ENCODE measurements at regions not wholly inside any gene's neighbourhood (a gene's known extent, or its start where the extent isn't known, plus 50 kb on each side); places are given as distances from the start of the nearest gene placed in this dataset.

- intact Hi-C loops (cut with micrococcal nuclease), result no loop called here
- H3K9me3 ChIP-seq (replicated peaks in 1 of 2; ENCODE audit: control insufficient read depth in 1 of 2, insufficient read depth in 1 of 2, low read length in 2 of 2), result no peaks in the 10 kb centered on the region
- H3K27me3 Mint-ChIP-seq (ENCODE audit: low read depth in 3 of 3), result no peaks in the 10 kb centered on the region
- H3K4me3 Mint-ChIP-seq, result no peak overlapping the region
- peaks cover 0 to 4% (median 0%) of the 10 kb centered on the region in 7 donors for H3K9me3 Mint-ChIP-seq
- TF ChIP-seq, protein P1, sequence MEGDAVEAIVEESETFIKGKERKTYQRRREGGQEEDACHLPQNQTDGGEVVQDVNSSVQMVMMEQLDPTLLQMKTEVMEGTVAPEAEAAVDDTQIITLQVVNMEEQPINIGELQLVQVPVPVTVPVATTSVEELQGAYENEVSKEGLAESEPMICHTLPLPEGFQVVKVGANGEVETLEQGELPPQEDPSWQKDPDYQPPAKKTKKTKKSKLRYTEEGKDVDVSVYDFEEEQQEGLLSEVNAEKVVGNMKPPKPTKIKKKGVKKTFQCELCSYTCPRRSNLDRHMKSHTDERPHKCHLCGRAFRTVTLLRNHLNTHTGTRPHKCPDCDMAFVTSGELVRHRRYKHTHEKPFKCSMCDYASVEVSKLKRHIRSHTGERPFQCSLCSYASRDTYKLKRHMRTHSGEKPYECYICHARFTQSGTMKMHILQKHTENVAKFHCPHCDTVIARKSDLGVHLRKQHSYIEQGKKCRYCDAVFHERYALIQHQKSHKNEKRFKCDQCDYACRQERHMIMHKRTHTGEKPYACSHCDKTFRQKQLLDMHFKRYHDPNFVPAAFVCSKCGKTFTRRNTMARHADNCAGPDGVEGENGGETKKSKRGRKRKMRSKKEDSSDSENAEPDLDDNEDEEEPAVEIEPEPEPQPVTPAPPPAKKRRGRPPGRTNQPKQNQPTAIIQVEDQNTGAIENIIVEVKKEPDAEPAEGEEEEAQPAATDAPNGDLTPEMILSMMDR (IDR thresholded peaks at IDR 0.05), result no peak
- H3K4me1 Mint-ChIP-seq, result no peaks in the 10 kb centered on the region
- H3K4me3 ChIP-seq (replicated peaks in 1 of 3; ENCODE audit: low read depth in 2 of 3, low read length in 3 of 3), result no peak overlapping the region
- H3K79me2 ChIP-seq (ENCODE audit: insufficient read depth, low read length), result no peaks in the 10 kb centered on the region
- H3K4me1 ChIP-seq (ENCODE audit: control insufficient read depth in 1 of 2, insufficient read depth in 2 of 2, low read length in 2 of 2), result no peaks in the 10 kb centered on the region
- H3K27ac ChIP-seq (ENCODE audit: low read depth in 1 of 2, low read length in 2 of 2), result no peak overlapping the region
- no peaks in the 10 kb centered on the region for H4K20me1 ChIP-seq (ENCODE audit: insufficient read depth, low read length)
- 86% methylated on average over 1 of the region's 2 CpGs for WGBS (ENCODE audit: insufficient coverage)
- no peaks in the 10 kb centered on the region for H3K27me3 ChIP-seq (ENCODE audit: control insufficient read depth in 2 of 2, insufficient read depth in 2 of 2, low read length in 2 of 2)
- DNase-seq, result no peak
- H3K27ac Mint-ChIP-seq, result no peak overlapping the region
- no peak overlapping the region for H2AFZ ChIP-seq (ENCODE audit: insufficient read depth, low read depth, low read length, poor library complexity, severe bottlenecking)
- no peaks in the 10 kb centered on the region for H3K36me3 Mint-ChIP-seq
- no peak overlapping the region for H3K9ac ChIP-seq (ENCODE audit: insufficient read depth, low read length, poor library complexity, severe bottlenecking)
- H3K36me3 ChIP-seq (replicated peaks in 1 of 2; ENCODE audit: control insufficient read depth in 1 of 2, insufficient read depth in 2 of 2, low read length in 2 of 2), result no peaks in the 10 kb centered on the region
- no peak overlapping the region for H3K4me2 ChIP-seq (replicated peaks; ENCODE audit: extremely low read depth, low read length, poor library complexity, severe bottlenecking)
These were observed 105.0 kb upstream of the CDK13 start for GRCh38 chr7:39845006-39845405.

DNA sequence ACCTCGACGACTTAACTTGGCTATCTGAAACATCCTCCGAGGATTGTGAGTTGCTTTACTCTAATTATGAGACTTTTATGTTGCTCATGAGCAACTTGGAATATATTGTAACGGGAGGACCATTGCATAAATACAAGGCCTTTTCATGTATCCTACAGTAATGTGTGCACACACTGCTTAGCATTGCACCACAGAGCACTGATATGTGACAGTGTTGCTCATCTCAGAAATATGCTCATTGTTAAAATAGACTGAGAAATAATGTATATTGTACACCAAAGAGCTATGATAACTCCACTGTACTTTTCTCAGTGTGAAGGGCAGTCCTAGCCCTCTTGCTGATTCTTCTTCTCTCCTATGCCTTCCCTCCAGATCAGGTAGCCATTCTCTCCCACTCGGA is 102.8 kb upstream of the CDK13 start:
- no peak overlapping the region for H3K4me2 ChIP-seq (replicated peaks; ENCODE audit: extremely low read depth, low read length, poor library complexity, severe bottlenecking)
- no peak for DNase-seq
- H2AFZ ChIP-seq (ENCODE audit: insufficient read depth, low read depth, low read length, poor library complexity, severe bottlenecking), result no peak overlapping the region
- Mint-ChIP-seq H3K27me3 (ENCODE audit: low read depth in 3 of 3) (no peaks in the 10 kb centered on the region), H3K36me3 (no peaks in the 10 kb centered on the region), H3K27ac (no peak overlapping the region), H3K9me3 (peaks cover 0 to 3% (median 0%) of the 10 kb centered on the region in 7 donors), H3K4me3 (no peak overlapping the region), H3K4me1 (no peaks in the 10 kb centered on the region)
- intact Hi-C loops (cut with micrococcal nuclease), result no loop called here
- H3K4me3 ChIP-seq (replicated peaks in 1 of 3; ENCODE audit: low read depth in 2 of 3, low read length in 3 of 3), result no peak overlapping the region
- H3K4me1 ChIP-seq (ENCODE audit: control insufficient read depth in 1 of 2, insufficient read depth in 2 of 2, low read length in 2 of 2), result no peaks in the 10 kb centered on the region
- no peaks in the 10 kb centered on the region for H3K9me3 ChIP-seq (replicated peaks in 1 of 2; ENCODE audit: control insufficient read depth in 1 of 2, insufficient read depth in 1 of 2, low read length in 2 of 2)
- H3K79me2 ChIP-seq (ENCODE audit: insufficient read depth, low read length), result no peaks in the 10 kb centered on the region
- no peaks in the 10 kb centered on the region for H3K27me3 ChIP-seq (ENCODE audit: control insufficient read depth in 2 of 2, insufficient read depth in 2 of 2, low read length in 2 of 2)
- no peak overlapping the region for H3K9ac ChIP-seq (ENCODE audit: insufficient read depth, low read length, poor library complexity, severe bottlenecking)
- no peaks in the 10 kb centered on the region for H3K36me3 ChIP-seq (replicated peaks in 1 of 2; ENCODE audit: control insufficient read depth in 1 of 2, insufficient read depth in 2 of 2, low read length in 2 of 2)
- no CpG with 5 or more reads among the region's 5 CpGs for WGBS (ENCODE audit: insufficient coverage)
- H3K27ac ChIP-seq (ENCODE audit: low read depth in 1 of 2, low read length in 2 of 2), result no peak overlapping the region
- no peaks in the 10 kb centered on the region for H4K20me1 ChIP-seq (ENCODE audit: insufficient read depth, low read length)
- TF ChIP-seq, protein P1 (IDR thresholded peaks at IDR 0.05), result no peak
